SJSA1 (cell line): ENCODE measurements at regions not wholly inside any gene's neighbourhood (a gene's known extent, or its start where the extent isn't known, plus 50 kb on each side); places are given as distances from the start of the nearest gene placed in this dataset.
A peak's percentile ranks its signal among the peaks of the same experiment; 100 is the strongest.

Experiments used
- DNase-seq, 2 experiments: peaks; one replicate each; pipeline ENCODE4 v3.0.0-alpha.2; 2015 to 2020; ENCODE audit warnings: low spot score in 2 of 2, low read depth in 1 of 2
- H3K27ac ChIP-seq: fragments of 250-450 bp; sonication (Bioruptor Pico); 2 replicates; pipeline ENCODE4 v1.5.1; 2020; ENCODE audit warnings: mild to moderate bottlenecking, moderate library complexity
- H3K27me3 ChIP-seq: fragments of 250-450 bp; sonication (Bioruptor Pico); replicated peaks from 2 replicates; pipeline ENCODE4 v1.5.1; 2020; ENCODE audit warnings: mild to moderate bottlenecking, moderate library complexity
- H3K36me3 ChIP-seq: fragments of 250-450 bp; sonication (Bioruptor Pico); 2 replicates; pipeline ENCODE4 v1.5.1; 2020; ENCODE audit warnings: mild to moderate bottlenecking
- H3K4me1 ChIP-seq: fragments of 250-450 bp; sonication (Bioruptor Pico); replicated peaks from 2 replicates; pipeline ENCODE4 v1.6.1; 2021; ENCODE audit warnings: mild to moderate bottlenecking
- H3K4me3 ChIP-seq: fragments of 250-450 bp; sonication (Bioruptor Pico); 2 replicates; pipeline ENCODE4 v1.5.1; 2020; ENCODE audit warnings: mild to moderate bottlenecking
- H3K9me3 ChIP-seq: fragments of 250-450 bp; sonication (Bioruptor Pico); replicated peaks from 2 replicates; pipeline ENCODE4 v1.5.1; 2020; ENCODE audit warnings: mild to moderate bottlenecking

- no peak overlapping the region for H3K27ac ChIP-seq
- H3K4me1 ChIP-seq: peaks cover 7% of the 10 kb centered on the region; the same call in 1 of the 2 replicates
- H3K27me3 ChIP-seq: no peaks in the 10 kb centered on the region
- H3K4me3 ChIP-seq: no peak overlapping the region
- DNase-seq: no peak
- H3K36me3 ChIP-seq: no peaks in the 10 kb centered on the region
- H3K9me3 ChIP-seq: no peaks in the 10 kb centered on the region
Measured at GRCh38 chrX:10939424-10939823, 171.7 kb upstream of the HCCS start.

- H3K27ac ChIP-seq: no peak overlapping the region
- DNase-seq: no peak
- H3K9me3 ChIP-seq: no peaks in the 10 kb centered on the region
- no peak overlapping the region for H3K4me3 ChIP-seq
- H3K27me3 ChIP-seq: no peaks in the 10 kb centered on the region
- no peaks in the 10 kb centered on the region for H3K36me3 ChIP-seq
- H3K4me1 ChIP-seq: peaks cover 6% of the 10 kb centered on the region; the same call in 1 of the 2 replicates
Measured at GRCh38 chrX:10944136-10944885, 166.8 kb upstream of the HCCS start.

GRCh38 chrX:10945498-10945897 lies 165.6 kb upstream of the HCCS start:
- H3K36me3 ChIP-seq: no peaks in the 10 kb centered on the region
- no peaks in the 10 kb centered on the region for H3K4me1 ChIP-seq
- DNase-seq: no peak
- H3K27ac ChIP-seq: no peak overlapping the region
- no peaks in the 10 kb centered on the region for H3K27me3 ChIP-seq
- H3K9me3 ChIP-seq: no peaks in the 10 kb centered on the region
- no peak overlapping the region for H3K4me3 ChIP-seq

- Histone ChIP-seq H3K27ac (no peak overlapping the region), H3K4me1 (no peaks in the 10 kb centered on the region), H3K9me3 (no peaks in the 10 kb centered on the region), H3K27me3 (no peaks in the 10 kb centered on the region), H3K36me3 (no peaks in the 10 kb centered on the region), H3K4me3 (no peak overlapping the region)
- no peak for DNase-seq
Measured at GRCh38 chrX:10949541-10949940, 161.6 kb upstream of the HCCS start.

- no peaks in the 10 kb centered on the region for H3K9me3 ChIP-seq
- no peaks in the 10 kb centered on the region for H3K27me3 ChIP-seq
- no peak overlapping the region for H3K4me3 ChIP-seq
- H3K27ac ChIP-seq: no peak overlapping the region
- no peak for DNase-seq
- H3K4me1 ChIP-seq: no peaks in the 10 kb centered on the region
- no peaks in the 10 kb centered on the region for H3K36me3 ChIP-seq
Measured at GRCh38 chrX:10952619-10953018, 158.5 kb upstream of the HCCS start.

- no peak for DNase-seq
- H3K9me3 ChIP-seq: no peaks in the 10 kb centered on the region
- no peaks in the 10 kb centered on the region for H3K27me3 ChIP-seq
- no peak overlapping the region for H3K27ac ChIP-seq
- H3K4me3 ChIP-seq: no peak overlapping the region
- H3K36me3 ChIP-seq: no peaks in the 10 kb centered on the region
- H3K4me1 ChIP-seq: no peaks in the 10 kb centered on the region
Measured at GRCh38 chrX:10965174-10965798, 145.8 kb upstream of the HCCS start.

GRCh38 chrX:10966057-10966456 lies 145.1 kb upstream of the HCCS start:
- H3K36me3 ChIP-seq: no peaks in the 10 kb centered on the region
- no peaks in the 10 kb centered on the region for H3K9me3 ChIP-seq
- H3K4me1 ChIP-seq: no peaks in the 10 kb centered on the region
- no peak overlapping the region for H3K4me3 ChIP-seq
- no peak overlapping the region for H3K27ac ChIP-seq
- no peak for DNase-seq
- no peaks in the 10 kb centered on the region for H3K27me3 ChIP-seq

GRCh38 chrX:10971176-10971575 lies 140.0 kb upstream of the HCCS start:
- H3K36me3 ChIP-seq: no peaks in the 10 kb centered on the region
- no peak overlapping the region for H3K27ac ChIP-seq
- H3K4me3 ChIP-seq: no peak overlapping the region
- H3K9me3 ChIP-seq: no peaks in the 10 kb centered on the region
- H3K4me1 ChIP-seq: no peaks in the 10 kb centered on the region
- DNase-seq: no peak
- no peaks in the 10 kb centered on the region for H3K27me3 ChIP-seq

GRCh38 chrX:10971759-10972158 lies 139.4 kb upstream of the HCCS start:
- no peak for DNase-seq
- no peaks in the 10 kb centered on the region for H3K36me3 ChIP-seq
- H3K4me3 ChIP-seq: no peak overlapping the region
- no peaks in the 10 kb centered on the region for H3K27me3 ChIP-seq
- no peaks in the 10 kb centered on the region for H3K4me1 ChIP-seq
- no peak overlapping the region for H3K27ac ChIP-seq
- H3K9me3 ChIP-seq: no peaks in the 10 kb centered on the region

GRCh38 chrX:10972706-10973105 lies 138.4 kb upstream of the HCCS start:
- Histone ChIP-seq H3K27ac (no peak overlapping the region), H3K4me3 (no peak overlapping the region)
- DNase-seq: no peak

GRCh38 chrX:10974920-10975319 lies 136.2 kb upstream of the HCCS start:
- H3K4me3 ChIP-seq: no peak overlapping the region
- H3K36me3 ChIP-seq: no peaks in the 10 kb centered on the region
- no peaks in the 10 kb centered on the region for H3K27me3 ChIP-seq
- H3K27ac ChIP-seq: no peak overlapping the region
- no peaks in the 10 kb centered on the region for H3K9me3 ChIP-seq
- H3K4me1 ChIP-seq: no peaks in the 10 kb centered on the region
- DNase-seq: no peak

More at GRCh38 chrX:10972706-10973105, 138.4 kb upstream of the HCCS start:
- no peaks in the 10 kb centered on the region for H3K9me3 ChIP-seq
- H3K4me1 ChIP-seq: no peaks in the 10 kb centered on the region
- H3K27me3 ChIP-seq: no peaks in the 10 kb centered on the region
- no peaks in the 10 kb centered on the region for H3K36me3 ChIP-seq

GRCh38 chrX:10979956-10980355 lies 131.2 kb upstream of the HCCS start:
- DNase-seq: no peak

GRCh38 chrX:10981506-10981905 lies 129.6 kb upstream of the HCCS start:
- no peaks in the 10 kb centered on the region for H3K9me3 ChIP-seq
- peaks cover 10% of the 10 kb centered on the region for H3K4me1 ChIP-seq
- H3K4me3 ChIP-seq: no peak overlapping the region
- H3K27me3 ChIP-seq: no peaks in the 10 kb centered on the region
- DNase-seq: peak in 1 of 2 experiments; percentile 33
- H3K27ac ChIP-seq: peak overlapping the region; percentile 44
- H3K36me3 ChIP-seq: no peaks in the 10 kb centered on the region

More at GRCh38 chrX:10979956-10980355, 131.2 kb upstream of the HCCS start:
- peaks cover 10% of the 10 kb centered on the region for H3K4me1 ChIP-seq
- H3K9me3 ChIP-seq: no peaks in the 10 kb centered on the region
- H3K27ac ChIP-seq: no peak overlapping the region
- H3K4me3 ChIP-seq: no peak overlapping the region
- H3K27me3 ChIP-seq: no peaks in the 10 kb centered on the region
- H3K36me3 ChIP-seq: no peaks in the 10 kb centered on the region

GRCh38 chrX:10983526-10983925 lies 127.6 kb upstream of the HCCS start:
- no peaks in the 10 kb centered on the region for H3K27me3 ChIP-seq
- peaks cover 22% of the 10 kb centered on the region for H3K4me1 ChIP-seq
- DNase-seq: no peak
- no peaks in the 10 kb centered on the region for H3K9me3 ChIP-seq
- no peak overlapping the region for H3K27ac ChIP-seq
- no peak overlapping the region for H3K4me3 ChIP-seq
- H3K36me3 ChIP-seq: no peaks in the 10 kb centered on the region
